ENCODE measurements at regions not wholly inside any gene's neighbourhood (a gene's known extent, or its start where the extent isn't known, plus 50 kb on each side); places are given as distances from the start of the nearest gene placed in this dataset.
"Not testable (repeated sequence)": the region's sequence is repeated elsewhere in the genome, so short reads cannot be mapped to it uniquely, and the experiment has no call there.

- DNase-seq (ENCODE audit: low spot score) = peak; percentile 47
- intact Hi-C loops (cut with DNase I) = no loop called here
Observed at GRCh38 chr1:4174291-4175200, 274.5 kb upstream of the C1orf174 start.

GRCh38 chr1:4175566-4176405 lies 275.7 kb upstream of the C1orf174 start:
- intact Hi-C loops (cut with DNase I) = no loop called here
- DNase-seq (ENCODE audit: low spot score) = peak; percentile 64

GRCh38 chr1:4176841-4177240 lies 276.8 kb upstream of the C1orf174 start:
- intact Hi-C loops (cut with DNase I) = no loop called here
- no peak for DNase-seq (ENCODE audit: low spot score)

GRCh38 chr1:4177425-4178150 lies 277.5 kb upstream of the C1orf174 start:
- peak; percentile 41 for DNase-seq (ENCODE audit: low spot score)
- intact Hi-C loops (cut with DNase I) = no loop called here

GRCh38 chr1:4178501-4179113 lies 278.5 kb upstream of the C1orf174 start:
- peak; percentile 47 for DNase-seq (ENCODE audit: low spot score)
- intact Hi-C loops (cut with DNase I) = no loop called here

- DNase-seq (ENCODE audit: low spot score) = peak; percentile 47
Observed at GRCh38 chr1:4179914-4180735, 280.1 kb upstream of the C1orf174 start.

GRCh38 chr1:4186486-4186885 lies 286.4 kb upstream of the C1orf174 start:
- DNase-seq (ENCODE audit: low spot score); intact Hi-C loops (cut with DNase I): not testable (repeated sequence)

More at GRCh38 chr1:4179914-4180735, 280.1 kb upstream of the C1orf174 start:
- intact Hi-C loops (cut with DNase I) = no loop called here

- intact Hi-C loops (cut with DNase I) = no loop called here
- no peak for DNase-seq (ENCODE audit: low spot score)
Observed at GRCh38 chr1:4203501-4203900, 303.4 kb upstream of the C1orf174 start.

GRCh38 chr1:4207183-4207582 lies 307.1 kb upstream of the C1orf174 start:
- no peak for DNase-seq (ENCODE audit: low spot score)
- intact Hi-C loops (cut with DNase I) = loop anchor here in 1 of 2 donors (5.0 kb wide), 1 partner anchor 1555 kb away; no protein-coding TSS in a partner anchor

GRCh38 chr1:4207842-4208692 lies 308.0 kb upstream of the C1orf174 start:
- intact Hi-C loops (cut with DNase I) = loop anchor here in 1 of 2 donors (5.0 kb wide), 1 partner anchor 1556 kb away; no protein-coding TSS in a partner anchor

GRCh38 chr1:4210043-4210442 lies 310.0 kb upstream of the C1orf174 start:
- intact Hi-C loops (cut with DNase I) = no loop called here
- no peak for DNase-seq (ENCODE audit: low spot score)

More at GRCh38 chr1:4207842-4208692, 308.0 kb upstream of the C1orf174 start:
- no peak for DNase-seq (ENCODE audit: low spot score)

GRCh38 chr1:4212796-4213195 lies 312.7 kb upstream of the C1orf174 start:
- no peak for DNase-seq (ENCODE audit: low spot score)
- intact Hi-C loops (cut with DNase I) = no loop called here

- DNase-seq (ENCODE audit: low spot score) = no peak
Observed at GRCh38 chr1:4213366-4213973, 313.4 kb upstream of the C1orf174 start.

GRCh38 chr1:4214826-4215225 lies 314.8 kb upstream of the C1orf174 start:
- DNase-seq (ENCODE audit: low spot score) = no peak
- intact Hi-C loops (cut with DNase I) = no loop called here

More at GRCh38 chr1:4213366-4213973, 313.4 kb upstream of the C1orf174 start:
- intact Hi-C loops (cut with DNase I) = no loop called here

- no peak for DNase-seq (ENCODE audit: low spot score)
- intact Hi-C loops (cut with DNase I) = no loop called here
Observed at GRCh38 chr1:4215391-4215790, 315.3 kb upstream of the C1orf174 start.

- no peak for DNase-seq (ENCODE audit: low spot score)
- intact Hi-C loops (cut with DNase I) = no loop called here
Observed at GRCh38 chr1:4216231-4216630, 316.2 kb upstream of the C1orf174 start.

- intact Hi-C loops (cut with DNase I) = no loop called here
Observed at GRCh38 chr1:4218619-4219018, 318.5 kb upstream of the C1orf174 start.

More at GRCh38 chr1:4218619-4219018, 318.5 kb upstream of the C1orf174 start:
- no peak for DNase-seq (ENCODE audit: low spot score)
